T-helper 2 cell treated with Interferon-gamma antibody and Interleukin-4, amounts not matched to agents 100 ng/mL and 5 ng/mL, for 36 hours (primary cell): ENCODE measurements at regions not wholly inside any gene's neighbourhood (a gene's known extent, or its start where the extent isn't known, plus 50 kb on each side); places are given as distances from the start of the nearest gene placed in this dataset.
"Not testable (repeated sequence)": the region's sequence is repeated elsewhere in the genome, so short reads cannot be mapped to it uniquely, and the experiment has no call there.

ENCODE experiments used
- intact Hi-C: fragments of 100-400 bp; cut with micrococcal nuclease; formaldehyde crosslinking; loops from one replicate; pipeline ENCODE4 v1.15.1; 2023

GRCh38 chrX:106220177-106220576, 52.1 kb downstream of the PWWP3B start:
- intact Hi-C loops = no loop called here

GRCh38 chrX:106243376-106243775, 75.3 kb downstream of the PWWP3B start:
- intact Hi-C loops = no loop called here

- intact Hi-C loops = no loop called here
Measured at GRCh38 chrX:106246511-106246910, 78.4 kb downstream of the PWWP3B start.

- intact Hi-C loops = no loop called here
Measured at GRCh38 chrX:106247162-106247561, 79.1 kb downstream of the PWWP3B start.

GRCh38 chrX:106249706-106250379, 81.7 kb downstream of the PWWP3B start:
- intact Hi-C loops = no loop called here

- intact Hi-C loops = no loop called here
Measured at GRCh38 chrX:106263817-106264216, 95.7 kb downstream of the PWWP3B start.

GRCh38 chrX:106273947-106274587, 106.0 kb downstream of the PWWP3B start:
- intact Hi-C loops = not testable (repeated sequence)

GRCh38 chrX:106275172-106275571, 107.1 kb downstream of the PWWP3B start:
- intact Hi-C loops = not testable (repeated sequence)

- intact Hi-C loops = no loop called here
Measured at GRCh38 chrX:106278951-106279350, 110.8 kb downstream of the PWWP3B start.

GRCh38 chrX:106281383-106281782, 113.3 kb downstream of the PWWP3B start:
- intact Hi-C loops = no loop called here

- intact Hi-C loops = no loop called here
Measured at GRCh38 chrX:106283841-106284240, 115.7 kb downstream of the PWWP3B start.

- intact Hi-C loops = no loop called here
Measured at GRCh38 chrX:106284431-106285025, 116.4 kb downstream of the PWWP3B start.

- intact Hi-C loops = no loop called here
Measured at GRCh38 chrX:106286053-106286650, 118.0 kb downstream of the PWWP3B start.

- intact Hi-C loops = not testable (repeated sequence)
Measured at GRCh38 chrX:106290778-106291177, 122.7 kb downstream of the PWWP3B start.

GRCh38 chrX:106291779-106292390, 123.8 kb downstream of the PWWP3B start:
- intact Hi-C loops = not testable (repeated sequence)

- intact Hi-C loops = no loop called here
Measured at GRCh38 chrX:106300239-106300638, 132.1 kb downstream of the PWWP3B start.

- intact Hi-C loops = no loop called here
Measured at GRCh38 chrX:106300656-106301055, 132.6 kb downstream of the PWWP3B start.

- intact Hi-C loops = no loop called here
Measured at GRCh38 chrX:106302304-106302703, 134.2 kb downstream of the PWWP3B start.

- intact Hi-C loops = no loop called here
Measured at GRCh38 chrX:106306391-106306947, 138.4 kb downstream of the PWWP3B start.

- intact Hi-C loops = no loop called here
Measured at GRCh38 chrX:106323357-106323756, 155.3 kb downstream of the PWWP3B start.

- intact Hi-C loops = no loop called here
Measured at GRCh38 chrX:106331606-106332005, 163.5 kb downstream of the PWWP3B start.

GRCh38 chrX:106341823-106342222, 173.7 kb downstream of the PWWP3B start:
- intact Hi-C loops = no loop called here
